ENCODE measurements at regions not wholly inside any gene's neighbourhood (a gene's known extent, or its start where the extent isn't known, plus 50 kb on each side); places are given as distances from the start of the nearest gene placed in this dataset.

- ChIA-PET CTCF (interaction anchor here (1.4 to 3.2 kb wide), 2 partner anchors 10 to 35 kb away, joined by 11 to 17 read pairs; no protein-coding TSS in a partner anchor), POLR2A (no interaction called here)
- no peak for TF ChIP-seq ZNF214 (tag by site-specific recombination; IDR thresholded peaks at IDR 0.05; ENCODE audit: borderline replicate concordance)
- TF ChIP-seq SALL2 (tag by site-specific recombination; IDR thresholded peaks at IDR 0.05; ENCODE audit: borderline replicate concordance) = no peak
- TF ChIP-seq KLF1 (tag by site-specific recombination; IDR thresholded peaks at IDR 0.05) = no peak
- no peak for TF ChIP-seq KLF7 (tag by site-specific recombination; IDR thresholded peaks at IDR 0.05; ENCODE audit: borderline replicate concordance)
- no peak for TF ChIP-seq GFI1B (tag by site-specific recombination; IDR thresholded peaks at IDR 0.05)
- TF ChIP-seq ZNF580 (tag by site-specific recombination; IDR thresholded peaks at IDR 0.05) = no peak
- TF ChIP-seq ZNF416 (tag by site-specific recombination; IDR thresholded peaks at IDR 0.05) = no peak
- TF ChIP-seq OSR2 (tag by site-specific recombination; IDR thresholded peaks at IDR 0.05) = no peak
- no peak for TF ChIP-seq BCL11A (tag by site-specific recombination; IDR thresholded peaks at IDR 0.05; ENCODE audit: low read depth)
- no peak for TF ChIP-seq ZNF623 (tag by site-specific recombination; IDR thresholded peaks at IDR 0.05)
- no peak for TF ChIP-seq ZNF140 (tag by site-specific recombination; IDR thresholded peaks at IDR 0.05)
- TF ChIP-seq ZNF18 (tag by site-specific recombination; IDR thresholded peaks at IDR 0.05) = no peak
- Histone ChIP-seq H3K27ac (ENCODE audit: extremely low read depth, low read depth, low read length) (no peak overlapping the region), H3K36me3 (ENCODE audit: control insufficient read depth in 2 of 2, insufficient read depth in 1 of 2, low read length in 2 of 2) (no peaks in the 10 kb centered on the region), H3K4me1 (ENCODE audit: control insufficient read depth, insufficient read depth, low read length) (no peaks in the 10 kb centered on the region), H3K4me3 (ENCODE audit: low read depth, low read length) (no peak overlapping the region), H3K9me3 (ENCODE audit: control insufficient read depth, insufficient read depth, low read depth, low read length) (no peaks in the 10 kb centered on the region)
Observed at GRCh38 chr6:3943331-3943765, 94.2 kb downstream of the FAM50B start.

GRCh38 chr6:3944246-3944645, 95.1 kb downstream of the FAM50B start:
- H3K27ac ChIP-seq (ENCODE audit: extremely low read depth, low read depth, low read length) = no peak overlapping the region
- H3K36me3 ChIP-seq (ENCODE audit: control insufficient read depth in 2 of 2, insufficient read depth in 1 of 2, low read length in 2 of 2) = no peaks in the 10 kb centered on the region
- TF ChIP-seq ZNF501 (tag by site-specific recombination; IDR thresholded peaks at IDR 0.05) (no peak), GLI4 (tag by site-specific recombination; IDR thresholded peaks at IDR 0.05) (no peak), ZFHX2 (tag by site-specific recombination; conservative IDR thresholded peaks at IDR 0.05) (no peak), ZNF518A (tag by site-specific recombination; conservative IDR thresholded peaks at IDR 0.05; ENCODE audit: low read depth) (no peak), HOXA7 (CRISPR knock-in tag; IDR thresholded peaks at IDR 0.05; ENCODE audit: borderline replicate concordance) (no peak), ZNF394 (tag by site-specific recombination; IDR thresholded peaks at IDR 0.05; ENCODE audit: borderline replicate concordance) (no peak), ZNF354C (tag by site-specific recombination; IDR thresholded peaks at IDR 0.05; ENCODE audit: borderline replicate concordance, low read depth) (no peak), ZNF510 (tag by site-specific recombination; IDR thresholded peaks at IDR 0.05; ENCODE audit: insufficient replicate concordance) (no peak), ZNF426 (tag by site-specific recombination; IDR thresholded peaks at IDR 0.05) (no peak), ZFP41 (tag by site-specific recombination; IDR thresholded peaks at IDR 0.05; ENCODE audit: borderline replicate concordance) (no peak), ZNF514 (tag by site-specific recombination; IDR thresholded peaks at IDR 0.05) (no peak), ZNF404 (tag by site-specific recombination; IDR thresholded peaks at IDR 0.05) (no peak), ZNF175 (tag by site-specific recombination; IDR thresholded peaks at IDR 0.05) (no peak)
- ChIA-PET CTCF (interaction anchor here (0.8 to 3.2 kb wide), 4 partner anchors 11 to 212 kb away, joined by 3 to 17 read pairs (median 8); partner anchors contain the start of gene FAM50B), POLR2A (no interaction called here)
- no peak overlapping the region for H3K4me3 ChIP-seq (ENCODE audit: low read depth, low read length)
- H3K9me3 ChIP-seq (ENCODE audit: control insufficient read depth, insufficient read depth, low read depth, low read length) = no peaks in the 10 kb centered on the region
- H3K4me1 ChIP-seq (ENCODE audit: control insufficient read depth, insufficient read depth, low read length) = no peaks in the 10 kb centered on the region
